ENCODE measurements at regions not wholly inside any gene's neighbourhood (a gene's known extent, or its start where the extent isn't known, plus 50 kb on each side); places are given as distances from the start of the nearest gene placed in this dataset.

GRCh38 chr2:2714408-2714807 lies 383.3 kb upstream of the MYT1L start:
- no peak overlapping the region for H2BK5ac ChIP-seq (ENCODE audit: low read length)
- H3K23ac ChIP-seq (ENCODE audit: low read length) = no peak overlapping the region
- no peak overlapping the region for H3K4me3 ChIP-seq (ENCODE audit: low read length)
- no CpG with 5 or more reads among the region's 7 CpGs for WGBS (ENCODE audit: extremely low coverage, insufficient coverage, low lambda C conversion rate)
- no peak overlapping the region for H3K9ac ChIP-seq (ENCODE audit: low read length)
- H3K56ac ChIP-seq (ENCODE audit: low read length) = no peak overlapping the region
- no peaks in the 10 kb centered on the region for H3K79me2 ChIP-seq (ENCODE audit: control insufficient read depth, insufficient read depth, low read length)
- no peak overlapping the region for H2BK15ac ChIP-seq (replicated peaks; ENCODE audit: low read depth)
- no peak for DNase-seq
- no peaks in the 10 kb centered on the region for H3K27me3 ChIP-seq (ENCODE audit: insufficient read depth, low read length, poor library complexity)
- H3K27ac ChIP-seq (ENCODE audit: low read depth, low read length) = no peak overlapping the region
- H3K79me1 ChIP-seq (ENCODE audit: low read length) = no peaks in the 10 kb centered on the region
- no peak overlapping the region for H3K4me2 ChIP-seq (ENCODE audit: low read length)
- no peak overlapping the region for H2BK120ac ChIP-seq (ENCODE audit: low read depth, low read length)
- H3K36me3 ChIP-seq (ENCODE audit: control insufficient read depth, insufficient read depth, low read length) = no peaks in the 10 kb centered on the region
- no peak overlapping the region for H3K18ac ChIP-seq (ENCODE audit: low read length)
- no peak overlapping the region for H4K8ac ChIP-seq (ENCODE audit: low read depth, low read length)
- H3K4me1 ChIP-seq (ENCODE audit: control insufficient read depth, low read depth, low read length) = no peaks in the 10 kb centered on the region
- H2AK5ac ChIP-seq (ENCODE audit: low read length) = no peak overlapping the region
- no peak overlapping the region for H3K4ac ChIP-seq (ENCODE audit: low read depth, low read length)
- no peak overlapping the region for H4K5ac ChIP-seq (ENCODE audit: low read length)

GRCh38 chr2:2709431-2709770 lies 378.3 kb upstream of the MYT1L start:
- H2BK120ac ChIP-seq (ENCODE audit: low read depth, low read length) = no peak overlapping the region
- no CpG with 5 or more reads among the region's 12 CpGs for WGBS (ENCODE audit: extremely low coverage, insufficient coverage, low lambda C conversion rate)
- no peak overlapping the region for H2AK5ac ChIP-seq (ENCODE audit: low read length)
- no peaks in the 10 kb centered on the region for H3K79me2 ChIP-seq (ENCODE audit: control insufficient read depth, insufficient read depth, low read length)
- H3K4me3 ChIP-seq (ENCODE audit: low read length) = no peak overlapping the region
- no peaks in the 10 kb centered on the region for H3K36me3 ChIP-seq (ENCODE audit: control insufficient read depth, insufficient read depth, low read length)
- no peaks in the 10 kb centered on the region for H3K79me1 ChIP-seq (ENCODE audit: low read length)
- H3K27ac ChIP-seq (ENCODE audit: low read depth, low read length) = no peak overlapping the region
- DNase-seq = no peak
- H3K27me3 ChIP-seq (ENCODE audit: insufficient read depth, low read length, poor library complexity) = no peaks in the 10 kb centered on the region
- no peak overlapping the region for H3K56ac ChIP-seq (ENCODE audit: low read length)
- H4K5ac ChIP-seq (ENCODE audit: low read length) = no peak overlapping the region
- no peak overlapping the region for H3K4me2 ChIP-seq (ENCODE audit: low read length)
- peaks cover 4% of the 10 kb centered on the region for H3K4me1 ChIP-seq (ENCODE audit: control insufficient read depth, low read depth, low read length)
- H3K9ac ChIP-seq (ENCODE audit: low read length) = no peak overlapping the region
- no peak overlapping the region for H3K4ac ChIP-seq (ENCODE audit: low read depth, low read length)
- H2BK15ac ChIP-seq (replicated peaks; ENCODE audit: low read depth) = no peak overlapping the region
- no peak overlapping the region for H2BK5ac ChIP-seq (ENCODE audit: low read length)
- no peak overlapping the region for H3K18ac ChIP-seq (ENCODE audit: low read length)
- no peak overlapping the region for H3K23ac ChIP-seq (ENCODE audit: low read length)
- H4K8ac ChIP-seq (ENCODE audit: low read depth, low read length) = no peak overlapping the region

GRCh38 chr2:2708575-2709430 lies 377.7 kb upstream of the MYT1L start:
- Histone ChIP-seq H3K56ac (ENCODE audit: low read length) (no peak overlapping the region), H3K36me3 (ENCODE audit: control insufficient read depth, insufficient read depth, low read length) (no peaks in the 10 kb centered on the region), H3K4ac (ENCODE audit: low read depth, low read length) (no peak overlapping the region), H2BK120ac (ENCODE audit: low read depth, low read length) (no peak overlapping the region), H2BK15ac (replicated peaks; ENCODE audit: low read depth) (no peak overlapping the region), H3K18ac (ENCODE audit: low read length) (no peak overlapping the region), H3K27me3 (ENCODE audit: insufficient read depth, low read length, poor library complexity) (no peaks in the 10 kb centered on the region), H3K9ac (ENCODE audit: low read length) (no peak overlapping the region), H3K4me3 (ENCODE audit: low read length) (no peak overlapping the region), H4K5ac (ENCODE audit: low read length) (no peak overlapping the region), H3K23ac (ENCODE audit: low read length) (no peak overlapping the region), H3K4me1 (ENCODE audit: control insufficient read depth, low read depth, low read length) (peaks cover 4% of the 10 kb centered on the region), H3K4me2 (ENCODE audit: low read length) (no peak overlapping the region), H3K27ac (ENCODE audit: low read depth, low read length) (no peak overlapping the region), H3K79me2 (ENCODE audit: control insufficient read depth, insufficient read depth, low read length) (no peaks in the 10 kb centered on the region), H2AK5ac (ENCODE audit: low read length) (no peak overlapping the region), H3K79me1 (ENCODE audit: low read length) (no peaks in the 10 kb centered on the region), H2BK5ac (ENCODE audit: low read length) (no peak overlapping the region), H4K8ac (ENCODE audit: low read depth, low read length) (no peak overlapping the region)
- DNase-seq = no peak
- WGBS (ENCODE audit: extremely low coverage, insufficient coverage, low lambda C conversion rate) = no CpG with 5 or more reads among the region's 37 CpGs

GRCh38 chr2:2707206-2707991 lies 376.3 kb upstream of the MYT1L start:
- Histone ChIP-seq H3K27ac (ENCODE audit: low read depth, low read length) (no peak overlapping the region), H3K23ac (ENCODE audit: low read length) (no peak overlapping the region), H3K79me2 (ENCODE audit: control insufficient read depth, insufficient read depth, low read length) (no peaks in the 10 kb centered on the region), H2BK15ac (replicated peaks; ENCODE audit: low read depth) (no peak overlapping the region), H3K36me3 (ENCODE audit: control insufficient read depth, insufficient read depth, low read length) (no peaks in the 10 kb centered on the region), H2BK120ac (ENCODE audit: low read depth, low read length) (no peak overlapping the region), H4K8ac (ENCODE audit: low read depth, low read length) (no peak overlapping the region), H3K4me1 (ENCODE audit: control insufficient read depth, low read depth, low read length) (peaks cover 4% of the 10 kb centered on the region), H3K27me3 (ENCODE audit: insufficient read depth, low read length, poor library complexity) (no peaks in the 10 kb centered on the region), H3K9ac (ENCODE audit: low read length) (no peak overlapping the region), H2BK5ac (ENCODE audit: low read length) (no peak overlapping the region), H3K18ac (ENCODE audit: low read length) (no peak overlapping the region), H3K4ac (ENCODE audit: low read depth, low read length) (no peak overlapping the region), H2AK5ac (ENCODE audit: low read length) (no peak overlapping the region), H4K5ac (ENCODE audit: low read length) (no peak overlapping the region), H3K79me1 (ENCODE audit: low read length) (no peaks in the 10 kb centered on the region), H3K56ac (ENCODE audit: low read length) (no peak overlapping the region), H3K4me3 (ENCODE audit: low read length) (no peak overlapping the region), H3K4me2 (ENCODE audit: low read length) (no peak overlapping the region)
- DNase-seq = no peak
- WGBS (ENCODE audit: extremely low coverage, insufficient coverage, low lambda C conversion rate) = no CpG with 5 or more reads among the region's 19 CpGs

- Histone ChIP-seq H4K8ac (ENCODE audit: low read depth, low read length) (no peak overlapping the region), H3K4me2 (ENCODE audit: low read length) (no peak overlapping the region), H2BK5ac (ENCODE audit: low read length) (no peak overlapping the region), H2BK120ac (ENCODE audit: low read depth, low read length) (no peak overlapping the region), H3K79me2 (ENCODE audit: control insufficient read depth, insufficient read depth, low read length) (no peaks in the 10 kb centered on the region), H3K36me3 (ENCODE audit: control insufficient read depth, insufficient read depth, low read length) (no peaks in the 10 kb centered on the region), H3K18ac (ENCODE audit: low read length) (no peak overlapping the region), H3K4me1 (ENCODE audit: control insufficient read depth, low read depth, low read length) (peaks cover 4% of the 10 kb centered on the region), H3K56ac (ENCODE audit: low read length) (no peak overlapping the region), H3K27me3 (ENCODE audit: insufficient read depth, low read length, poor library complexity) (no peaks in the 10 kb centered on the region), H3K23ac (ENCODE audit: low read length) (no peak overlapping the region), H2BK15ac (replicated peaks; ENCODE audit: low read depth) (no peak overlapping the region), H3K79me1 (ENCODE audit: low read length) (no peaks in the 10 kb centered on the region), H2AK5ac (ENCODE audit: low read length) (no peak overlapping the region), H3K4ac (ENCODE audit: low read depth, low read length) (no peak overlapping the region), H4K5ac (ENCODE audit: low read length) (no peak overlapping the region), H3K27ac (ENCODE audit: low read depth, low read length) (no peak overlapping the region), H3K4me3 (ENCODE audit: low read length) (no peak overlapping the region), H3K9ac (ENCODE audit: low read length) (no peak overlapping the region)
- no peak for DNase-seq
- no CpG with 5 or more reads among the region's 10 CpGs for WGBS (ENCODE audit: extremely low coverage, insufficient coverage, low lambda C conversion rate)
Observed at GRCh38 chr2:2706306-2706705, 375.2 kb upstream of the MYT1L start.

All from mesendoderm (in vitro differentiated cells).